GM19239 (cell line): ENCODE measurements at regions not wholly inside any gene's neighbourhood (a gene's known extent, or its start where the extent isn't known, plus 50 kb on each side); places are given as distances from the start of the nearest gene placed in this dataset.
"Not testable (repeated sequence)": the region's sequence is repeated elsewhere in the genome, so short reads cannot be mapped to it uniquely, and the experiment has no call there.

Experiments
- DNase-seq: peaks from one replicate; pipeline ENCODE4 v3.0.0; 2011; ENCODE audit warnings: low spot score; ENCODE audit not compliant: insufficient read length
- FAIRE-seq: peaks from 2 replicates; lab custom pipeline; 2011; peaks lifted over from hg19 to GRCh38; lab: Jason Lieb, UNC

DNA sequence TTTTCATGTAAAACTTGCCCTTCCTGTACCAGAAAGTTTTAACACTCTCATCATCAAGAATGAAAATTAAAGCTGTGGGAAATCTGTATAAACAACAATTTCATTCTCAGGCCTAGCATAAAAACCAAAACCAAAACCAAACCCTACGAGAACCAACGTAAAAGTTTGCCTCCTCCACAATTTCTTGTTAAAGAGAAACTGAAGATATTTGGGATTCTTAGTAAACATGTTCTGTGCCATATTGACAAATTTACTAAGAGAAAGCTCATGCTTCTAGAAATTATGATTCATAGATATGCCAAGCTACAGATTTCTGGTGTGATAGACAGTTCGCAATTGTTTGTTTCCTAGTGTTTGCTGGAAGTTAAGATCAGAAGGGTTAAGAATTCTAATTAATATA lies 801.0 kb upstream of the NUDT12 start:
- DNase-seq = no peak
- FAIRE-seq = no peak

DNA sequence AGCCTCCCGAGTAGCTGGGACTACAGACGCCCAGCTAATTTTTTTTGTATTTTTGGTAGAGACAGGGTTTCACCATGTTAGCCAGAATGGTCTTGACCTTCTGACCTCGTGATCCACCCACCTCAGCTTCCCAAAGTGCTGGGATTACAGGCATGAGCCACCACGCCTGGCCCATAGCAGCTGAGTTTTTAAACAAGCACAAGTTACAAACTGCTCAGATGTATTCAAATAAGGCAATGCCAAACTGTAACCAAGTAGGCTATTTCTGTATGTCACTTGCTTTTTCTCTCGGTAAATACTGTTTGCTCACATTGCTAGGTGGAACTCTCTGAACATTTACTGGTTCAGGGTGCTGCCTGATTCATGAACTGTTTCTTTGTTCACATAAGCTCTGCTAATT lies 799.3 kb upstream of the NUDT12 start:
- DNase-seq (no peak), FAIRE-seq (no peak)

DNA sequence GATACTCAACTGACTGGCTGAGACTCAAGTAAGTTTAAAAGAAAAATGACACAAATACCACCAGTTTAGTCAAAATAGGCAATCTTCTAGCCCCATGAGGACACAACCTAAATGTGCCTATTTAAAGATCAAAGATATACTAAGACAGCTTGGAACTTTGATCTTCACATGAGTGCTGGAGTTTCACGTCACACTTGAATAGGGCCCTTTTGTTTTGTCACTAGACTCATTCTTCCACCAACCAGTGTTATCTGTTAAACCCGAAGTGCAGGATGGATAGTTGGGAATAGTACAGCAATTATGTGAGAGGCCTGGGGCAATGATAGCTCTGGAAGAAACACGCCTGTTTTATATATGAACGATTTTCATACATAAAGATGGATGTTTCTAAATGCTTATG lies 792.8 kb upstream of the NUDT12 start:
- no peak for DNase-seq
- no peak for FAIRE-seq

DNA sequence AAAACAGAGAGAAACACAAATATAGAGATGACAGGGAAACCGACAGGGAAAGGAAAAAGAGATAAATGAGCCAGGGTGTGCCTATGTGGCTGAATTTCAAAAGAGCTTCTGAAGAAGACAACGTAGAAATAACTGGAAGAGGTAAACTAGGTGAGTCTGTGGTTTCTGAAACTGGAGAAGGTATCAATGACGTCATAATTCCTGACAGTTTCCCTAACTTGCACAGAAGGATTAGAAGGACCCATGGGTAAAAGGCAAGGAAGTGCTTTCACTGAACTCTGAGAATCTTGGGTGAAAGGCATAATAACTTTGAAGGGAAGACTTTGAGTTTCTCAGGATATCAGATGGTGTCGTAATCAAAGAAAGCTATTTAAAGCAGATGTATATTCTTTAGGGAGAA lies 790.8 kb upstream of the NUDT12 start:
- DNase-seq (no peak), FAIRE-seq (no peak)

DNA sequence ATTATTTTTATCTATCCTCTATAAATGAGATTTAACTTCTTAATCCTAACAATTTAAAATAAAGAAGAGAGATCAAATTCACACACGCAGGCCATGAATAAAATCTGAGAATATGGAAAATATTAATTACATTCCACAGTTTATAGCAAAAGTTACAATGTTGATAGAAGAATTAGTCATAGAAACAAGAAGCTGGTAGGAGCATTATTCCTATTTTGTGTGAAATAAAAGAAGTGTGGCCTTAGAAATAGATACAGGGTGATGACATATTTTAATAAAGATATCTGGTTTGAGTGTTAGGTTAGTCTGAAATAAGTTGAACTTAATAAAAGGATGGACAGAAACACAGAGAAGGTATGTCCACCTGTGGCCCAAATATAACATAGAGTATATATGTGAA lies 790.4 kb upstream of the NUDT12 start:
- FAIRE-seq = no peak
- DNase-seq = no peak

DNA sequence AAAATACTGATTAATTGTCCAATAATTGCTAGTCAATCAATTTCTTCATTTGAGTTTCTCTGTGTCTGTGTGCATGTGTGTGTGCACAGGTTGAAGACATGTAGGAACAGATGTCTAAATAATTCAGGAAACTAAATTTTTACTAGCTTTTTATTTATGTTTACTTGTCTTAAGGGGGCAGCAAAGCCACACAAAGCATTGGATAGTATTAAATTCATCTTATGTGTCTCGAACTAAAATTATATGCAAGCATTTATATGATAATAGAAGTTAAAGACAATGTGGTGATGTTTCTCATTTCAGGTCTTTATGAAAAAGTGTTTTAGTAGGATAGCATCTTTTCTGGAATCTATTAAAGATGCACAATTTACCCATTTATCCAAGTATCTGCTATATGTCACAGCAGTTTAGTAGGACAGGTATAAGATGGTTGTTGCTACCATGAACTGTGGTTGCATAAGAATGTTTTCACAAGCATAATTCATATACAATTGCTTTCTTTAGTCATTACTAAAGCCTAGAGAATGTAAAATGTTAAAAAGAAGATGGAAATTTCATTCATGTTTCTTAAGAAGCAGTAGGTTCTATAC lies 784.6 kb upstream of the NUDT12 start:
- DNase-seq = no peak
- FAIRE-seq = no peak

DNA sequence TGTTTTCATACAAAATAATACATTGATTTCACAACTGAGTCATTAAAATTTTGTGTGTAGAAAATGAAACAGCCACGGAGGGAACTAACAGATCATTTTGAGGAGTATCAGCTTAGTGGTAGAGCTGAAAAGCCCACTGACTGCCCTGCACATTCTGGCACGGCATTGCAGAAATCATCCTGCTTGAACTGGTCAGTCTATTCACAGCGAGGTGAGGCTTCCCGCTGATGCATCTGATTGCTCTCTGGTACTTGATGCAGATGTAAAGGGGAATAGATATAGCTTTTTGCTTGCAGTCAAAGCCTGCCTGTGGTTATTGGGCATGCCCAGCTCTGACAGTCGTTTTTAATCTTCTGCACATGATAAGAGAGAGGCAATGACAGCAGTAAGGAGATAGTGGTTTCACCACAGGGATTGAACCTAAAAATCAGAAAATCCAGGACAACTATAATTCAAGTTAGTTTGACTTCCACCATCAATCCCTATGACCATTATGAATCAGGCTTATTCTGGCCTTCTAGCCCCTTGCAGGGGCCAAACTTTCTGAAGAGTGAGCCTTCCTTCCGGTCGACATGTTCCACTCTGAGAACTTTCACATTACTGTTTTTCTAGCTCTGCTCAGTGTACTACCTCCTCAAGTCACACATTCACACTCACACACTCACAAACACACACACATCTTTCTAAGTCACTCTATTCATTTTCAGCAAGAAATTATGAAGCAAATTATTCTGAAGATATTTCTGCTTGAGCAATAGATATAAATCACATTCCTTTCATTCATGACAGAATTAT lies 782.8 kb upstream of the NUDT12 start:
- DNase-seq = no peak

DNA sequence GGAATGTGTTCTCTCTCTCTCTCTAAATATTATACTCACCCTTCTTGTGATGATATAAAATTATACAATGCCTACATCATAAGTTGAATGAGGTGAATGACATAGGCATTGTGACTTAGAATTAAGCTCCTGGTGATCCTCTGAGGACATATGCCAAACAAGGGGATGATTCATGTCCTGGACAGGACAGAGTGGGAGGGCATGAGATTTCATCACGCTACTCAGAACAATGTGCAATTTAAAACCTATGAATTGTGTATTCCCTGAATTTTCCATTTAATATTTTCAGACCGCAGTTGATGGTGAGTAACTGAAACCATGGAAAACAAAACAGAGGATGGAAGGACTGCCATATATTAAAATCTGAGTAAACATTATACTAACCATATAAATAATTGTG lies 782.2 kb upstream of the NUDT12 start:
- FAIRE-seq (no peak), DNase-seq (no peak)

More for the DNA sequence above, 782.8 kb upstream of the NUDT12 start:
- FAIRE-seq = no peak

DNA sequence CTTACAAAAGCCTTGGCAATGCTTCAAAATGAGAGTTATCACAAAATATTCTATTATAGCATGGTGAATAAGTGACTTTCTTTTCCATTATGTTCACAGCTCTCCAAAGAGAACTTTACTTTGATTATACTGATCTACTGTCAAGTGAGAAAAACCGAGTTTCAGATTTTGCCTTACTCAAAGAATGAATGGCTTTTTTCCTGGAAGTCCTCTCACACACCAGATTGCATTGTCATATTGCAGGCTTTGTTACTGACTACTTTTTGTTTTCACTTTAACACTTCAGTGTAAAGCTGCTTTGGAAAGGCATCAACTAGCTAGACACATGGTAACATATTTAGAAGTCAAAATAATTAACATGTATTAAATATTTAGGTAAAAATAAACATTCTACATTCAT lies 765.2 kb upstream of the NUDT12 start:
- FAIRE-seq = no peak
- no peak for DNase-seq

DNA sequence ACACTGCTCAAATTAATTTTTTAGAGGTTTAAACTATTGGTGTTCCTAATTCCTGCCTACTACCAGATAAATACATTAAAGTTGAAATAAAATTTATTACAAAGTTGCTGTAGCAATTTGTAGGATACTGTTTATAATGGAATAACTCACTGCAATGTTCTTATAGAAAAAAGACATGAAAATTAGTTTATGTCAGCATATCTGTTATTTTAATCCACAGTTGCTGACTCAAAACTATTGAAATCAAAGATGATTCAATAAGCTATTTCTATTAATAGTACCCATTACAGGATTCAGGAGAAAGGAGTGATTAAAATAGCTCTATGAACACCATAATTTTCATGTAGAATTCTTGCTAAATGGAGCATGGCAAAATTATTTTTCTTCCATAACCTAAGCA lies 764.4 kb upstream of the NUDT12 start:
- no peak for DNase-seq
- FAIRE-seq = no peak

DNA sequence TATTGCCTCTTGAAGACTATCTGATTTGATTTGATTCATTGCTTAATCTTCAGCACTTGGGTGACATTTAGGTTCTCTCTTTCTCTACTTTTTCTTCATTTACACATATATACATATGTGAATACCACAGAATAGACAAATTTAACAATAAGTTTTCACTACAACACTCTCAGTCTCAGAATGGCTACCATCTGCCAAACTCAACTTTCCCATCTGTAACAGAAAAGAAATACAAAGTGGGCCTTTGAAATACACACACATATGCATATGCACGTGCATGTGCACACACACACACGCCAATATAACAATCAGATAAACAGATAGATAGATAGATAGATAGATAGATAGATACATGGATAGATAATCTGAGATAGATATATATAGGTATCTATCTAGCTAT lies 762.8 kb upstream of the NUDT12 start:
- FAIRE-seq = no peak
- DNase-seq = no peak

DNA sequence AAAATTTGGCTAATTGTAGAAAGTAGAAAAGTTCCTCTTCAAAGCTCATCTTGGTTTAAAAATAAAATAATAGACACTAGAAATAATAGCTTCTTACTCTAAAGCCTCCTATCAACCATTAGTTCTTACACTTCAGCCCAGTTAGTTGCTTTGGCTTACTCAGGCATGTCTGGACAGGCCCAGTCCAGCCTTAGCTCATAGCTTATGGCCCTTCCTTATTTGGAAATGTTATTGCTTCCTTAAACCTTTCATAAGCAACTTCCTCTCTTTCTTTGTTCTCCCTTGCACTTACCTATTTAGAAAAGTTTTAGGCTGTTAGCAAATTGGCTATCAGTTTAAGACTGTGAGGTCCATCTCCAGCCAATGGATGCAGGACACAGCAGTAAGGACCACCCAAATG lies 754.1 kb upstream of the NUDT12 start:
- not testable (repeated sequence) for DNase-seq

DNA sequence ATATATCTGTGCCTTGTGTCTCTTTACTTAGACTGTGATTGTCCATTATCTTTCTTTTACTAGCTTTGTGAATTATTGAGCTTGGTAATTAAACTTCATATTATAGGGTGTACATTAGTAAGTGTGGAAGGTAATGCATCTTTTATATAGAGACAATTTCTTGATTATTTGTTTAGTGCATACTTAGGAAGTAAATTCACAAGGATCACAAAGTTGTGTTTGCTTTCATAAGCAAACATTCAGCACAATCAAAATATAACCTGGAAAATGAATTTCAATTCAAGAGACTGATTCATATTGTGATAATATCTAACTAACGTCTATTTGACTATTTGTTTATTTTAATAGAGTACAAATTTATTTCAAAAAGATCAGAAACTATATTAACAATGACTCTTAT lies 749.9 kb upstream of the NUDT12 start:
- no peak for FAIRE-seq
- no peak for DNase-seq

More for the DNA sequence above, 754.1 kb upstream of the NUDT12 start:
- FAIRE-seq = not testable (repeated sequence)

DNA sequence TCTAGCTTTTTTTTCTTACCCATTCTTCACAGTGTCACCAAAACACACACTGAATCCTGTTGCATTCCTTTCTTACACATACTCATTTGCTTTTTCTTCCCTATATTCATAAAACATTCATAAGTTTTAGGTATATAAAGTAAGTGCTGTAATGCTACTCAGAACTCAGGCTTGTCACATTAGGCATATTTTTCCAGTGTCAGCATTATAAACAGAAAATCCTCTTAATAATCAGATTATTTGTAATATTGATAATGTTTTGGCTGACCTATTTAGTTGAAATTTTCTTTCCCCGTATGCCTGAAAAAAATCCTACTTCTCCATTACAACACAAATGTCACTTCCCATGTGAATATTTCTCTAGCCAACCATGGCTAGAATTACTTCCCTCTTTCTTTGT lies 743.0 kb upstream of the NUDT12 start:
- FAIRE-seq = no peak
- DNase-seq = no peak

DNA sequence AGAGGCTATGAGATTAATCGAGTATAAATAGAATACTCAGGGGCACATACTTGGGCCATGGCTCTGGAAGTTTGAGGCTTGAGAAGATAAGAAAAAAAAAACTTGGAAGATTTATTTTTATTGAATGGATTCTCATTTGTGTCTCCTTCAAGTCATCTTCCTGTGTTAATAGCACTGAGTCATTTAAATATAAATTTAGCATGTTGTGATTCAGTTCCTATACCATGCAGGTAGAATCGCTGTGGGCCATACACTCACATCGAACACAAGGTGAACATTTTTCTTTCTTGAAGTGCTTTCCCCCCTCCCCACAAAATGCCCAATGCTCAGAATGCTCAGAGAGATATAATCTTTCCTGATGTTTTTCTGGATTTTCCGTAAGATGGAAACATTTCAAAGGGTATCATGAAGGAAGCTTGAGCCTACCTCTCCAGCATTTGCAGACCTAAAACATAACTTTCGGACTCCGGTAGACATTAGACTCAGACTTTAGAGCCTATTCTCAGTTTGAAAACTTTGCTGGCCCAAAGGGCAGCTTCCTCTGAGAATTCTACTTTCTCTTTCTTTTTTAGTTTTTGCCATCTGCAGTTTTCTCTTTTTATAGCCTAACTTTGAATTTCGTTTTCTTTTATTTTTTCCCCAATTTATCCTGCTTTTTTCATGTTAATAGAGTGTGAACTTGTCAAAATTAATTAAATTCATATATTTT lies 737.6 kb upstream of the NUDT12 start:
- no peak for FAIRE-seq
- no peak for DNase-seq

DNA sequence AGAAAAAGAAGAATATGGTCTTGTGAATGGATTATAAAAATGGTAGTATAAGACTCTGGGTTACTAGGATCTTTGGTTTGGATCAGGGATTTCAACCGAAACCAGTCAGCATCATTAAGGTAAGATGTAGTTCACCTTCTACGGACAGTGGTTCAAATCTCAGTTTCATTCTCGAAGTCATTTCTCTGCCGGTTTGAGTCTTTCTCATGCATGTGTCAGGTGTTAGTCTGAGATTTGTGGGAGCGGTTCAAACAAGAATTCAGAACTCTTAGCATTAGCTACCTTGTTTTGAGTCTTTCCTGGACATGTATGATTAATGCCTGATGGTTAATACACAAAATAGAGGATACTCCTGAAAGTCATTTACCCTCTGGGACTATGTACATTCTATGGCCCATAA lies 735.9 kb upstream of the NUDT12 start:
- FAIRE-seq = no peak
- DNase-seq = no peak

DNA sequence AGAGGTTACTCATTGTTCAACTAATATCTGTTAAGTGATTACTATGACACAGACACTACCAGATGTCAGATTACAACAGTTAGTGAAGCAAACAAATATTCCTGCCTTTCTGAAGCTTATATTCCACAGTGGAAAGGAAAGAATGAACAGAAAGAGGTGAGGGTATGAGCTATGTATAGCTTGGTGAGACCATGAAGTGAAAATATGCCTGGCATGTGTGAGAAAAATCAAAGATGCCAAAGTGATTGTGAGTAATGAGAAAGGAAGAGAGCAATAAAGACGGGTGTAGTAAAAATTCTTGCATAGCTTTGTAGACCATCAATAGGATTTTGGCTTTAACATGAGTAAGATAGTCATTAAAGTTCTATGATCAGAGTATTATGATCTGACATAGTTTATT lies 734.5 kb upstream of the NUDT12 start:
- FAIRE-seq (no peak), DNase-seq (no peak)

DNA sequence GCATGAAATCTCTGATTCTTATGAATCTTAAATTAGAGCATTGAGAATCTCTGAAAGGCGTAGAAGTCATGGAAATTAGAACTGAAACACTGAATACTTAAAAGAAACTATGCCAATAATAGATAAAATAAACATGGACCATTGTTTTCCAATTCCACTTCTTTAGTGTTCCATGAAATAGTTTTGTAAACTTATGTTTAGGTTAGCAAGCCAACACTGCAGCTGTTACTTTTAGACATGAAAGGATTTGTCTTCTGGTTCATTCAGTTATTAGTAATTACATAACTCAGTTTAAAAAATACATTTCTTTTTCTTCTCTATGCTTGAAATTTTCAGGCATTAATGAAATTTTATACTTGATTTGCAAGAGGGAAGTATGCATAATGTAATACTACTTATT lies 733.4 kb upstream of the NUDT12 start:
- FAIRE-seq (no peak), DNase-seq (no peak)

DNA sequence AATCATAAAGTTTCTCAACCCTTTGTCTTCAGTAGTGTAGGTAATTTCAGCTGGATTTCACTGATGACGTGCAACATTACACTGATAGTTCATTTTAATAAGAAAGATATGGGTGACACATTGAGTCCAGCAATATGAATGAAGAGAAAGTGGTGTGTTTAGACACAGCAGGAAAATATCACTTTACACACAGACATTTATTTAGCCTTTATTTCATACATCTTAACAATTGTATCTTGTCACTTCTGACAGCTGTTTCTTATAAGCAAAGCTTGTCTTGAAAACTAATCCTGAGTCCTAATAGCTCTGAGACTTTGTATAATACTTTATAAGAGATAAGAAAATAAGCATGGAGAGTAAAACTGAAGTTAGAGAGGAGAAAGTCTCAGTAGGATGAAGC lies 720.5 kb upstream of the NUDT12 start:
- no peak for DNase-seq
- FAIRE-seq = no peak

DNA sequence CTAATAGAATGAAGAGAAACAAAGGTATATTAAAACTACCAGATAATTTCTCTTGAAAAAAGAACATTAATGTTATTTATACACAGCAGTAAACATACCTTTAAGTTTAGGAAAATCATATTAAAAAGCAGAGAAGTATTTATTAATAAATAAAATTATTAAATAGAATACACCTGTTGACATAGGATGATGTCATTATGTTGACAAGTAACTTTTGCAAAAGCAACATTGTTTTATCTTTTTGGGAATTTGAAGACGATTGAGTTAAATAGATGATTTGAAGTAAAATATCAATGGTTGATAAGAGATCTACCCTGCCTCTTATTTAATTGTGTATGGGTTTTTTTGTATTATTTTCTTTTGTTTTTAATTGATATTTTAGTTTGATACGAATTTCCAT lies 711.1 kb upstream of the NUDT12 start:
- no peak for DNase-seq
- FAIRE-seq = no peak

DNA sequence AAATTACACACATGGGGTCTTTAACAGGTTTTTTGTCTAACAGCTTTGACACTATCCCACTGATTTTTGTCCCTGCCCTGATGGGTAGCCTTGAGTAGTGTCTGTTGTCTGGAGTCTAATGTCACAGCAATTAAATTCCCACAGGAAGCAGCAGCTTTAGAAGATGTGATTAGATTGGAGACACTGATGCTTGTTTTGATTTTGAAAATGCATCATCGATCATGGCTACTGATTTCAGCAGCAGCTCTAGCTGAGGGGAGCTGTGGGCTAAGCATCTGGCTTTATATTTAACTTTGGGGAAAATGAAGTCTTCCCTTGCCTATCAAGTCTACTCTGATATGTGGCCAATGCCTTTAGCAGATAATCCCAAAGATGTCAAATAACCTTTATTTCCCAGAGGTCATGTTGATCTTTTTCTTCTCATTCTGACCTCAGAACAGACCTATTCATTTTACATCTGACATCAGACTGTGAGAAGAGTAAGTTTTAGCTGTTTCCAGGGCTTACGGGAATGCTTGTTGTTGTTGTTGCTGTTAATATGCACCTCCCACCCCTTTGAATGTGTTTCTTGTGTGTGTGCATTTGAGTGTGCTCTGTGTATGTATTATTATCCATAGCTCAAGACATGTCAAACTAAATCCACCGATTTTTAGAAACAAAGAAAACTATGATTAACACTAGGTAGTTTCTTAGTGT lies 704.9 kb upstream of the NUDT12 start:
- no peak for FAIRE-seq

More for the DNA sequence above, 704.9 kb upstream of the NUDT12 start:
- no peak for DNase-seq
